ENCODE measurements at regions not wholly inside any gene's neighbourhood (a gene's known extent, or its start where the extent isn't known, plus 50 kb on each side); places are given as distances from the start of the nearest gene placed in this dataset.

DNA sequence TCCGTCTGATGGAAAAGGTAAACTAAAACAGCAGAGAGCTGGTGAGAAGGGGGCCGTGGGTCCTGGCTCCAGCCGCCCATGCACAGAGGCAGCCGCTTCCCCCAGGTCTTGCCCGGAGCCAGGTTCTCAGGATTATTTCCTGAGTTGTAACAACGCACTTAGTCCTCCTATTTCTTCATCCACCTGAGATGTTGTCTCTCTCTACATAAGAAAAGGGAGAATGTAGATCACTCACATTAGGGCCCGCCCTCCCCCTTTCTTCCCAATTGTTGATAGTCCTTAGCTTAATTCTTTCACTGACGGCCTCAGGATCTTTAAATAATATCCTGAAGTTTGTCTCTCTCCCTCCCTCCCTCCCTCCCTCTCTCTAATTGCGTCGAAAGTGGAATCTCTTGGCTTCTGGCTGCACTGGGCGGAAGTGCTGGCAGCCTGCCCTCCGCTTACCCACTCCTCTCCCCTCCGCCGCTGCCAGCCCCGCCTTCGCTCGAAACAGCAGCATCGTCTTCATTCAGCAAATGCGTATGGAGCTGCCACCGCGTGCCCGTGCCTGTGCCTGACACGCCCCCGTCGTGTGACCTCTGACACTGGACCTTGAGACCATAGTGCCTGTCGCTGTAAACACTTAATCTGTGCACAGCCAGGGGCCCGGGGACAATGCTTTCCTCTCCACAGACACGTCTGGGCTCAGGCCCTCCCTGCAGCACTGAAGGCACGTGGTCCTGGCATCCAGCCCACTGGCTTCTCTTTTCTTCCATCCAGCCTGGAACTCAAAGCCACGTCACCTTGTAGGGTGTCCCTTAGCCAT is 174.5 kb upstream of the PPP2R2D start:
- DNase-seq (ENCODE audit: low read depth, low spot score): peak; percentile 54
- TF ChIP-seq, protein P1, sequence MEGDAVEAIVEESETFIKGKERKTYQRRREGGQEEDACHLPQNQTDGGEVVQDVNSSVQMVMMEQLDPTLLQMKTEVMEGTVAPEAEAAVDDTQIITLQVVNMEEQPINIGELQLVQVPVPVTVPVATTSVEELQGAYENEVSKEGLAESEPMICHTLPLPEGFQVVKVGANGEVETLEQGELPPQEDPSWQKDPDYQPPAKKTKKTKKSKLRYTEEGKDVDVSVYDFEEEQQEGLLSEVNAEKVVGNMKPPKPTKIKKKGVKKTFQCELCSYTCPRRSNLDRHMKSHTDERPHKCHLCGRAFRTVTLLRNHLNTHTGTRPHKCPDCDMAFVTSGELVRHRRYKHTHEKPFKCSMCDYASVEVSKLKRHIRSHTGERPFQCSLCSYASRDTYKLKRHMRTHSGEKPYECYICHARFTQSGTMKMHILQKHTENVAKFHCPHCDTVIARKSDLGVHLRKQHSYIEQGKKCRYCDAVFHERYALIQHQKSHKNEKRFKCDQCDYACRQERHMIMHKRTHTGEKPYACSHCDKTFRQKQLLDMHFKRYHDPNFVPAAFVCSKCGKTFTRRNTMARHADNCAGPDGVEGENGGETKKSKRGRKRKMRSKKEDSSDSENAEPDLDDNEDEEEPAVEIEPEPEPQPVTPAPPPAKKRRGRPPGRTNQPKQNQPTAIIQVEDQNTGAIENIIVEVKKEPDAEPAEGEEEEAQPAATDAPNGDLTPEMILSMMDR (conservative IDR thresholded peaks at IDR 0.05): no peak
- Mint-ChIP-seq H3K4me1 (peaks cover 29% of the 10 kb centered on the region), H3K27me3 (ENCODE audit: low read depth) (peaks cover 82% of the 10 kb centered on the region), H3K36me3 (ENCODE audit: low read depth) (no peaks in the 10 kb centered on the region), H3K9me3 (no peaks in the 10 kb centered on the region), H3K4me3 (no peak overlapping the region), H3K27ac (ENCODE audit: unreplicated experiment) (no peak overlapping the region)

DNA sequence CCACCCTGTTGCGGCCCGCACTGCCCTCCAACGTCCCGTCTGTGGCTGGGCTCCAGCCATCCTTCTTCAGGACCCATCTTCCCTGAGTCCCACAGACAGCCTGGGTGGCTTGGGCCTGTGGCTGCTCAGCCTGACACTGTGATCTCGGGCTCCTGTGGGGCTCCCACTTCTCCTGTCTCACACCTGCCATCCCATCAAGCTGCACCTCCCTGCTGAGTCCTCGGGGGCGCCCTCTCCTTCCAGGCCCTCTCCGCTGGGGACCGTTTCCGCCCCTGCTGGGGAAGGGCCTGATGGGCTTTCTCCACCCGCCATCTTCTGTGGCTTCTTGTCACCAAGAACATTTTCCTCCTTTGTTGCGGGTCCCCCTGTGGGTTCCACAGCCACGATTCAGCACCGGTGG is 173.8 kb upstream of the PPP2R2D start:
- peaks cover 29% of the 10 kb centered on the region for H3K4me1 Mint-ChIP-seq
- H3K9me3 Mint-ChIP-seq: no peaks in the 10 kb centered on the region
- peaks cover 81% of the 10 kb centered on the region for H3K27me3 Mint-ChIP-seq (ENCODE audit: low read depth)
- H3K36me3 Mint-ChIP-seq (ENCODE audit: low read depth): no peaks in the 10 kb centered on the region
- H3K27ac Mint-ChIP-seq (ENCODE audit: unreplicated experiment): no peak overlapping the region
- TF ChIP-seq, protein P1 (conservative IDR thresholded peaks at IDR 0.05): no peak
- H3K4me3 Mint-ChIP-seq: no peak overlapping the region
- DNase-seq (ENCODE audit: low read depth, low spot score): no peak

DNA sequence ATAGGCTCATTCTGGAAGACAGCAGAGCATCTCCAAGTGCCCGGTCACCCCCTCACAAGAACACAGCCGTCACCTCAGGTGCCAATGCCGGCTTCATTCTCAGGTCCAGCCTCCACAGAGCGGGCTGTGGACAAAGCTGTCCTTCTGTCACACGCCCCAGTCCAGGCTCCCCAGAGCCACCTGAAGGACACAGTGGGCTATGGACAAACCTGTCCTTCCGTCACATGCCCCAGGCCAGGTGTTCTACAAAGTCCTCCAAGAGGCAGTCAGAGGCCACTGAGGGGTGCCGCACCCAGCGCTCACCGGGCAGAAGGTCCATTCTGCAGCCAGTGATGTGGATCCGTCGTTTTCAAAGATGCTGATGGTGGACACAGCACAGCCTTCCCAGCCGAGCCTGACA is 173.2 kb upstream of the PPP2R2D start:
- peaks cover 82% of the 10 kb centered on the region for H3K27me3 Mint-ChIP-seq (ENCODE audit: low read depth)
- no peak overlapping the region for H3K27ac Mint-ChIP-seq (ENCODE audit: unreplicated experiment)
- no peaks in the 10 kb centered on the region for H3K36me3 Mint-ChIP-seq (ENCODE audit: low read depth)
- no peak overlapping the region for H3K4me3 Mint-ChIP-seq
- peaks cover 29% of the 10 kb centered on the region for H3K4me1 Mint-ChIP-seq
- no peak for DNase-seq (ENCODE audit: low read depth, low spot score)
- TF ChIP-seq, protein P1 (conservative IDR thresholded peaks at IDR 0.05): no peak
- H3K9me3 Mint-ChIP-seq: peaks cover 2% of the 10 kb centered on the region

DNA sequence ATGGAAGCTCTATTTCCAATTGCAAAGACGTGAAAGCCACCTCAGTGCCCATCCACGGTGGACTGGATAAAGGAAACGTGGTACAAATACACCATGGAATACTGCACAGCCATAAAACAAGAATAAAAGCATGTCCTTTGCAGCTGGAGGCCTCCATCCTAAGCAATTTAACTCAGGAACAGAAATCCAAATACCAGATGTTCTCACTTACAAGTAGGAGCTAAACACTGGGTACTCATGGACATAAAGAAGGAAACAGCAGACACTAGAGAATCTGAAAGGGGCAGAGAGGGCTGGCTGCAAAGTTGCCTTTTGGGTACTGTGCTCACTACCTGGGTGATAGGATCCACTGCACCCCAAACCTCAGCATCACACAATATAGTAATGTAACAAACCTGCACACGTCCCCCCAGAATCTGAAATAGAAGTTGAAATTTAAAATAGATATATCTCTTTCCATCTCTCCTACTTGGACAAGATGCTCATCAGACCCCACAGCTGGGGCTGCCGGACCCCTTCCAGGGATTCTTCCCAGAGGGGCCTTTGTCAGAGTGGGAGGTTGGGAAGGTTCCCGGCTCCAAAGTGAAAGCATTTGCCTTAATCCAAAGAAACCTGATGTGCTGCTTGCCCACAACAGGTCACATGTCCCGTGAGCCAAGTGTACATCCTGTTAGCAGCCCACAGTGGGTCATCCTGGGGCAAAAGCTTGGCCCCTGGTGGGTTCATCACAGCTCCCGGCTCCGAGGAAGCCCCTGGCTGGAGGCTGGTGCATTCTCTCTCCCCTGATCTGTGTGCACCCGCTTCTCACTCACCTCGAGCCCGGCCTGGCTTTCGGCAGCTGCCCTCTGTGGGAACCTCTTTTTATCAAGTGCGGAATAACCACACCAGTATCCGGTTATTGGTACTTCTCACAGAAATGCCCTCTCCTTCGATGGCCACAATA is 172.3 kb upstream of the PPP2R2D start:
- Mint-ChIP-seq H3K27me3 (ENCODE audit: low read depth) (peaks cover 75% of the 10 kb centered on the region), H3K4me1 (peaks cover 29% of the 10 kb centered on the region), H3K36me3 (ENCODE audit: low read depth) (no peaks in the 10 kb centered on the region), H3K9me3 (peaks cover 2% of the 10 kb centered on the region), H3K4me3 (no peak overlapping the region), H3K27ac (ENCODE audit: unreplicated experiment) (no peak overlapping the region)
- no peak for DNase-seq (ENCODE audit: low read depth, low spot score)
- TF ChIP-seq, protein P1 (conservative IDR thresholded peaks at IDR 0.05): no peak

DNA sequence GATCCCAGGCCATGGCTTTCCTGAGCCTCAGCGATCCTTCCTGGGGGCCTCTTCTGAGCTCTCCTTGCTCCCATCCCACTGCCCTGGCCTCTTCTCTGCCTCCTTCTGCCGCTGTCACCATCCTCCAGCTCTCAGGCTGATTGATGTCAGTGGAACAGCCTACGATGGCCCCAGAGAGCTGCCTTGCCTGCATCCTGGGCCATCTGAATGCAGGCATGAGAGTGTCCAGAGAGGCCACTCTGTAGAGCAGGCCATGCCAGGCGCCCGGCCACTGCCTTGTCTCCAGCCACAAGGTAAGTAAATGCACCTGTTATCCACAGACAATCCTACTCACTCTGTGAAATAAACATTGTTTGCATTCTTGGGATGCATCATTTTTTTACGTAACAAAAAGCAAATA is 171.4 kb upstream of the PPP2R2D start:
- H3K27me3 Mint-ChIP-seq (ENCODE audit: low read depth): peaks cover 70% of the 10 kb centered on the region
- H3K4me1 Mint-ChIP-seq: peaks cover 25% of the 10 kb centered on the region
- no peak for DNase-seq (ENCODE audit: low read depth, low spot score)
- H3K9me3 Mint-ChIP-seq: peaks cover 2% of the 10 kb centered on the region
- H3K27ac Mint-ChIP-seq (ENCODE audit: unreplicated experiment): no peak overlapping the region
- TF ChIP-seq, protein P1 (conservative IDR thresholded peaks at IDR 0.05): no peak
- no peak overlapping the region for H3K4me3 Mint-ChIP-seq
- no peaks in the 10 kb centered on the region for H3K36me3 Mint-ChIP-seq (ENCODE audit: low read depth)

Data from neural crest cell (in vitro differentiated cells).